ENCODE measurements at regions not wholly inside any gene's neighbourhood (a gene's known extent, or its start where the extent isn't known, plus 50 kb on each side); places are given as distances from the start of the nearest gene placed in this dataset.

DNA sequence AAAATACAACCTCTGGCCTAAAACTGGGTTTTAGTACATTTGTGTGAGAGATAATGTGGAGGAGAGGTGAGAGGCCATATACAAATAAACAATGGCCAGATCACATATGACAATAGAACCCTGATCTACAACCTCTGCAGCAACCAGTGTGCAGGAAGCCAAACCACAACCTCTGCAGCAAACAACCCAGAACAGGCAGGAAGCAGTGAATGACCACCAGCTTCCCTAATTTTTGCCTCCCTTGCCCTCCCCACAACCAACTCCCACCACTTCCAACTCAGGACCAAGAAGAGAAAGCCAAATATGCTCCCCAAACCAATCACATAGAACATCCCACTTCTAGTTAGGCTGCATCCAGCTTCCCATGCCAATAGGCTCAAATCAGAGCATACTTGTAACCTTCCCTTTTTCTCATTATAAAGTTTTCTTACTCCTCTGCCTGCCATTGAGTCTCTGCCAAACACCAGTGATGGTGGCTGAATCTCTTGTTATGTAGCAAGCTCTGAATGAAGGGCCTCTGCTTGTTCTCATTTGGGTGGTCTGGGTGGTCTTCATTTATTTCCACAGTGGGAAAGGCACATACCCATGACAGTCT is 102.6 kb upstream of the GAP43 start:
- no peak for FAIRE-seq
- TF ChIP-seq, protein P1, sequence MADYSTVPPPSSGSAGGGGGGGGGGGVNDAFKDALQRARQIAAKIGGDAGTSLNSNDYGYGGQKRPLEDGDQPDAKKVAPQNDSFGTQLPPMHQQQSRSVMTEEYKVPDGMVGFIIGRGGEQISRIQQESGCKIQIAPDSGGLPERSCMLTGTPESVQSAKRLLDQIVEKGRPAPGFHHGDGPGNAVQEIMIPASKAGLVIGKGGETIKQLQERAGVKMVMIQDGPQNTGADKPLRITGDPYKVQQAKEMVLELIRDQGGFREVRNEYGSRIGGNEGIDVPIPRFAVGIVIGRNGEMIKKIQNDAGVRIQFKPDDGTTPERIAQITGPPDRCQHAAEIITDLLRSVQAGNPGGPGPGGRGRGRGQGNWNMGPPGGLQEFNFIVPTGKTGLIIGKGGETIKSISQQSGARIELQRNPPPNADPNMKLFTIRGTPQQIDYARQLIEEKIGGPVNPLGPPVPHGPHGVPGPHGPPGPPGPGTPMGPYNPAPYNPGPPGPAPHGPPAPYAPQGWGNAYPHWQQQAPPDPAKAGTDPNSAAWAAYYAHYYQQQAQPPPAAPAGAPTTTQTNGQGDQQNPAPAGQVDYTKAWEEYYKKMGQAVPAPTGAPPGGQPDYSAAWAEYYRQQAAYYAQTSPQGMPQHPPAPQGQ (CRISPR knock-in tag; IDR thresholded peaks at IDR 0.05; ENCODE audit: borderline replicate concordance): no peak
- TF ChIP-seq, protein P2, sequence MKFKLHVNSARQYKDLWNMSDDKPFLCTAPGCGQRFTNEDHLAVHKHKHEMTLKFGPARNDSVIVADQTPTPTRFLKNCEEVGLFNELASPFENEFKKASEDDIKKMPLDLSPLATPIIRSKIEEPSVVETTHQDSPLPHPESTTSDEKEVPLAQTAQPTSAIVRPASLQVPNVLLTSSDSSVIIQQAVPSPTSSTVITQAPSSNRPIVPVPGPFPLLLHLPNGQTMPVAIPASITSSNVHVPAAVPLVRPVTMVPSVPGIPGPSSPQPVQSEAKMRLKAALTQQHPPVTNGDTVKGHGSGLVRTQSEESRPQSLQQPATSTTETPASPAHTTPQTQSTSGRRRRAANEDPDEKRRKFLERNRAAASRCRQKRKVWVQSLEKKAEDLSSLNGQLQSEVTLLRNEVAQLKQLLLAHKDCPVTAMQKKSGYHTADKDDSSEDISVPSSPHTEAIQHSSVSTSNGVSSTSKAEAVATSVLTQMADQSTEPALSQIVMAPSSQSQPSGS (CRISPR knock-in tag; IDR thresholded peaks at IDR 0.05): no peak
- TF ChIP-seq TFDP1 (CRISPR knock-in tag; IDR thresholded peaks at IDR 0.05; ENCODE audit: borderline replicate concordance) (no peak), ZSCAN9 (CRISPR knock-in tag; IDR thresholded peaks at IDR 0.05; ENCODE audit: borderline replicate concordance) (no peak), PLRG1 (conservative IDR thresholded peaks at IDR 0.05) (no peak), ZNF33B (CRISPR knock-in tag; IDR thresholded peaks at IDR 0.05) (no peak), TCF12 (IDR thresholded peaks at IDR 0.05) (no peak), TCF12 (CRISPR knock-in tag; IDR thresholded peaks at IDR 0.05) (no peak)
- intact Hi-C loops (cut with micrococcal nuclease; ENCODE audit: unreplicated experiment): no loop called here
- H3K9ac ChIP-seq (ENCODE audit: insufficient read depth, low read depth, low read length): no peak overlapping the region
- no peak for DNase-seq (ENCODE audit: low spot score)
- CTCF ChIA-PET (ENCODE audit: low intra/inter-chr PET ratio, low total read pairs): no interaction called here
- in situ Hi-C loops (cut with HindIII; ENCODE audit: extremely low pct_ligation_motif_present, low pct_unique_long_range_greater_than_20kb): no loop called here
- H2AFZ ChIP-seq (ENCODE audit: low read length): no peak overlapping the region
- no peaks in the 10 kb centered on the region for H3K79me2 ChIP-seq (ENCODE audit: insufficient read depth, low read length)
- no peaks in the 10 kb centered on the region; a peak in 1 of 5 replicates for H3K27me3 ChIP-seq (ENCODE audit: control insufficient read depth in 1 of 2, insufficient read depth in 2 of 2, low read length in 2 of 2)
- BruUV-seq (replicated peaks): no TSS peak
- no peak overlapping the region for H3K4me3 ChIP-seq (replicated peaks in 1 of 3; ENCODE audit: insufficient read depth in 1 of 3, low read depth in 2 of 3, low read length in 3 of 3)
- H3K4me1 ChIP-seq (ENCODE audit: insufficient read depth, low read length): no peaks in the 10 kb centered on the region
- POLR2A ChIA-PET: no interaction called here
- H3K9me3 ChIP-seq (ENCODE audit: low read length): no peaks in the 10 kb centered on the region
- no peak overlapping the region for H3K27ac ChIP-seq (ENCODE audit: extremely low read length, insufficient read depth, low read length)
- H3K4me2 ChIP-seq (ENCODE audit: low read depth, low read length): no peak overlapping the region
- no peaks in the 10 kb centered on the region for H4K20me1 ChIP-seq (ENCODE audit: insufficient read depth, low read length)
- ATAC-seq: no peak
- no peaks in the 10 kb centered on the region for H3K36me3 ChIP-seq (replicated peaks in 1 of 2; ENCODE audit: control insufficient read depth in 1 of 2, insufficient read depth in 2 of 2, low read length in 2 of 2)

All from HepG2 (cell line).